ENCODE measurements at regions not wholly inside any gene's neighbourhood (a gene's known extent, or its start where the extent isn't known, plus 50 kb on each side); places are given as distances from the start of the nearest gene placed in this dataset.

GRCh38 chr1:9419369-9420041, 119.8 kb upstream of the SLC25A33 start:
- no peak for DNase-seq

GRCh38 chr1:9420835-9421532, 118.3 kb upstream of the SLC25A33 start:
- no peak for DNase-seq

GRCh38 chr1:9421533-9421873, 117.8 kb upstream of the SLC25A33 start:
- no peak for DNase-seq

GRCh38 chr1:9422321-9422720, 116.9 kb upstream of the SLC25A33 start:
- DNase-seq = no peak

GRCh38 chr1:9422911-9423505, 116.3 kb upstream of the SLC25A33 start:
- DNase-seq = no peak

- DNase-seq = no peak
These were observed 115.0 kb upstream of the SLC25A33 start for GRCh38 chr1:9424261-9424660.

GRCh38 chr1:9425859-9426258, 113.4 kb upstream of the SLC25A33 start:
- DNase-seq = no peak

- DNase-seq = peak in 8 of 58 donors; percentile 6 to 35 (median 19)
These were observed 113.0 kb upstream of the SLC25A33 start for GRCh38 chr1:9426291-9426711.

- DNase-seq = no peak
These were observed 111.9 kb upstream of the SLC25A33 start for GRCh38 chr1:9427388-9427787.

GRCh38 chr1:9428601-9429341, 110.5 kb upstream of the SLC25A33 start:
- DNase-seq = peak; percentile 80 to 100 (median 98)

GRCh38 chr1:9429342-9429711, 109.9 kb upstream of the SLC25A33 start:
- no peak for DNase-seq

GRCh38 chr1:9434247-9435152, 104.8 kb upstream of the SLC25A33 start:
- DNase-seq = no peak

- no peak for DNase-seq
These were observed 104.1 kb upstream of the SLC25A33 start for GRCh38 chr1:9435153-9435636.

GRCh38 chr1:9435854-9436640, 103.2 kb upstream of the SLC25A33 start:
- no peak for DNase-seq

GRCh38 chr1:9437961-9438430, 101.3 kb upstream of the SLC25A33 start:
- DNase-seq = peak in 49 of 58 donors; percentile 9 to 78 (median 47)

- DNase-seq = peak in 37 of 58 donors; percentile 6 to 82 (median 38)
These were observed 100.7 kb upstream of the SLC25A33 start for GRCh38 chr1:9438431-9439073.

- DNase-seq = peak in 4 of 58 donors; percentile 12 to 64 (median 30)
These were observed 100.0 kb upstream of the SLC25A33 start for GRCh38 chr1:9439074-9439761.

- no peak for DNase-seq
These were observed 99.0 kb upstream of the SLC25A33 start for GRCh38 chr1:9440261-9440660.
